Esophagus muscularis mucosa (tissue), 3 donors: ENCODE measurements at regions not wholly inside any gene's neighbourhood (a gene's known extent, or its start where the extent isn't known, plus 50 kb on each side); places are given as distances from the start of the nearest gene placed in this dataset.

Source experiments
- POLR2AphosphoS5 ChIP-seq, 2 donors: sonication (generic); formaldehyde crosslinking; IDR thresholded peaks; one replicate each; pipeline ENCODE4 v1.6.1; 2017; ENCODE audit warnings: antibody characterized with exemption in 2 of 2
- TF ChIP-seq, protein P1 (sequence below), 3 experiments: fragments of 200-600 bp in 2 of 3; fragments of 450-650 bp in 1 of 3; sonication (generic) in 2 of 3; IDR thresholded peaks; one replicate each; pipeline ENCODE4 v1.5.1; 2017 to 2019; ENCODE audit warnings: antibody characterized with exemption in 3 of 3, mild to moderate bottlenecking in 2 of 3, moderate library complexity in 1 of 3

DNA sequence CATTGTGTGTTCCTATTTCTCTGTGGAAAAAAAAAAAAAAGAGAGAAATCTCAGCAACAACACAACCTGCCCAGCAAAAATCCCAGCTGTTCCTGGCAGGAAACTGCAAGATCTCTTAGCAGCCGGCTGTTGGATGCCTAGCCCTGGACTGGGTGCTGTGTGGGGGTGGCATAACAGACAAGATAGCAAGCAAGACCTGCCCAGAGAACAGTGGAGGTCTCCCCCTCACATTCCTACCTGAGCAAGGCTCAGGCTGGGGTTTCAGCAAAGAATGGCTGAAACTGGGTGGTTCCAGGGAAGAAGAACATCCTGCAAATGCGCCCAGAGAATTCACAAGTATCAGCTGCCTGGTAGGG lies 248.8 kb upstream of the ZMIZ1 start:
- TF ChIP-seq, protein P1, sequence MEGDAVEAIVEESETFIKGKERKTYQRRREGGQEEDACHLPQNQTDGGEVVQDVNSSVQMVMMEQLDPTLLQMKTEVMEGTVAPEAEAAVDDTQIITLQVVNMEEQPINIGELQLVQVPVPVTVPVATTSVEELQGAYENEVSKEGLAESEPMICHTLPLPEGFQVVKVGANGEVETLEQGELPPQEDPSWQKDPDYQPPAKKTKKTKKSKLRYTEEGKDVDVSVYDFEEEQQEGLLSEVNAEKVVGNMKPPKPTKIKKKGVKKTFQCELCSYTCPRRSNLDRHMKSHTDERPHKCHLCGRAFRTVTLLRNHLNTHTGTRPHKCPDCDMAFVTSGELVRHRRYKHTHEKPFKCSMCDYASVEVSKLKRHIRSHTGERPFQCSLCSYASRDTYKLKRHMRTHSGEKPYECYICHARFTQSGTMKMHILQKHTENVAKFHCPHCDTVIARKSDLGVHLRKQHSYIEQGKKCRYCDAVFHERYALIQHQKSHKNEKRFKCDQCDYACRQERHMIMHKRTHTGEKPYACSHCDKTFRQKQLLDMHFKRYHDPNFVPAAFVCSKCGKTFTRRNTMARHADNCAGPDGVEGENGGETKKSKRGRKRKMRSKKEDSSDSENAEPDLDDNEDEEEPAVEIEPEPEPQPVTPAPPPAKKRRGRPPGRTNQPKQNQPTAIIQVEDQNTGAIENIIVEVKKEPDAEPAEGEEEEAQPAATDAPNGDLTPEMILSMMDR (IDR thresholded peaks at IDR 0.05) = no peak
- no peak for TF ChIP-seq POLR2AphosphoS5 (IDR thresholded peaks at IDR 0.05)
